ENCODE measurements at regions not wholly inside any gene's neighbourhood (a gene's known extent, or its start where the extent isn't known, plus 50 kb on each side); places are given as distances from the start of the nearest gene placed in this dataset.

- TF ChIP-seq POLR2A (IDR thresholded peaks at IDR 0.05): no peak
- no peak for TF ChIP-seq CTCF (IDR thresholded peaks at IDR 0.05)
These were observed 185.8 kb upstream of the TMEM106B start for GRCh38 chr7:12025246-12025645.

Data from heart left ventricle (tissue), 13 donors.